Upper lobe of right lung (tissue), 1 donor: ENCODE measurements at regions not wholly inside any gene's neighbourhood (a gene's known extent, or its start where the extent isn't known, plus 50 kb on each side); places are given as distances from the start of the nearest gene placed in this dataset.

Experiments used
- ATAC-seq: fragments of 200-7000 bp; cut with Tn5 transposase; one replicate; pipeline ENCODE4 v1.9.1; 2020; ENCODE audit warnings: mild to moderate bottlenecking, moderate library complexity
- DNase-seq: peaks from one replicate; pipeline ENCODE4 v3.0.0-alpha.2; 2020
- H3K27ac ChIP-seq: fragments of 200-600 bp; one replicate; pipeline ENCODE4 v1.8.0; 2022
- H3K27me3 ChIP-seq: fragments of 200-600 bp; one replicate; pipeline ENCODE4 v1.8.0; 2022; ENCODE audit warnings: mild to moderate bottlenecking
- H3K36me3 ChIP-seq: fragments of 200-600 bp; one replicate; pipeline ENCODE4 v1.8.0; 2022
- H3K4me1 ChIP-seq: fragments of 200-600 bp; one replicate; pipeline ENCODE4 v1.8.0; 2022
- H3K4me3 ChIP-seq: fragments of 200-600 bp; one replicate; pipeline ENCODE4 v1.8.0; 2022; ENCODE audit warnings: mild to moderate bottlenecking
- H3K9me3 ChIP-seq: fragments of 200-600 bp; one replicate; pipeline ENCODE4 v1.8.0; 2022
- intact Hi-C: fragments of 100-400 bp; cut with DNase I; formaldehyde crosslinking; loops from one replicate; pipeline ENCODE4 v1.11.0; 2022
- TF ChIP-seq, protein P1 (sequence below): fragments of 200-600 bp; IDR thresholded peaks from one replicate; pipeline ENCODE4 v1.8.0; 2022; ENCODE audit warnings: antibody characterized with exemption
- donor health status: DM: no; HTN: yes; CAD: no; lungs with severe emphysema.

DNA sequence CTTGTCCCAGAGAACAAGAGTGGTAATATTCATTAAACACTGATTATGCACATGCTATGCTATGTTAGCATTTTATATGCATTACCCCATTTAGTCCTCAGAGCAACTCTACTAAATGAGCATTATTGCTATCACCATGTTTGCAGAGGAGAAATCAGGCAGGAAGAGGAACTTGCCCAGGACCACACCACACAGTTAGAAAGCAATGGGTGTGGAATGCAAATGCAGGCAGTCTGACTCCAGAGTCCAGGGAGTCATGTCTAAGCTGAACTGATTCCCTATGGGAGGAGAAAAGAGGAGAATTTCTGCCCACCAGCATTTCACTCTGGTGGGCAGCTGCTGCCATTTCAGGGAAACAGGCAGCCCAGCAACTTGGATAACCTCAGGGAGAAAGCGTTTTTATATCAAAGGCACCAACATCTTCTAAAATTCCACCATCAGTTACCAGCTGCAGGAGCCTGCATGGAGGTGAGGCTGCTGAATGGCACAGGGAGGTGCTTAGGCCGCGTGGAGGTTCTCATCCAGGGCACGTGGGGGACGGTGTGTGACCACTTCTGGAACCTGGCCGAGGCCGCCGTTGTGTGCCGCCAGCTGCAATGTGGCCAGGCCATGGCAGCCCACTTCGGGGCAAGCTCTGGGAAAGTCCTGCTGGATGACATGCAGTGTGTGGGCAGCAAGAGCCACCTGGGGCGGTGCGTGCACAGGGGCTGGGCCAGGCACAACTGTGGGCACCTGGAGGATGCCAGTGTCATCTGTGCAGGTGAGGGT is 68.2 kb upstream of the C10orf120 start:
- intact Hi-C loops: no loop called here
- Histone ChIP-seq H3K36me3 (no peaks in the 10 kb centered on the region), H3K27ac (no peak overlapping the region), H3K9me3 (no peaks in the 10 kb centered on the region), H3K4me3 (no peak overlapping the region), H3K4me1 (no peaks in the 10 kb centered on the region), H3K27me3 (no peaks in the 10 kb centered on the region)
- peak; percentile 14 for ATAC-seq
- DNase-seq: no peak
- TF ChIP-seq, protein P1, sequence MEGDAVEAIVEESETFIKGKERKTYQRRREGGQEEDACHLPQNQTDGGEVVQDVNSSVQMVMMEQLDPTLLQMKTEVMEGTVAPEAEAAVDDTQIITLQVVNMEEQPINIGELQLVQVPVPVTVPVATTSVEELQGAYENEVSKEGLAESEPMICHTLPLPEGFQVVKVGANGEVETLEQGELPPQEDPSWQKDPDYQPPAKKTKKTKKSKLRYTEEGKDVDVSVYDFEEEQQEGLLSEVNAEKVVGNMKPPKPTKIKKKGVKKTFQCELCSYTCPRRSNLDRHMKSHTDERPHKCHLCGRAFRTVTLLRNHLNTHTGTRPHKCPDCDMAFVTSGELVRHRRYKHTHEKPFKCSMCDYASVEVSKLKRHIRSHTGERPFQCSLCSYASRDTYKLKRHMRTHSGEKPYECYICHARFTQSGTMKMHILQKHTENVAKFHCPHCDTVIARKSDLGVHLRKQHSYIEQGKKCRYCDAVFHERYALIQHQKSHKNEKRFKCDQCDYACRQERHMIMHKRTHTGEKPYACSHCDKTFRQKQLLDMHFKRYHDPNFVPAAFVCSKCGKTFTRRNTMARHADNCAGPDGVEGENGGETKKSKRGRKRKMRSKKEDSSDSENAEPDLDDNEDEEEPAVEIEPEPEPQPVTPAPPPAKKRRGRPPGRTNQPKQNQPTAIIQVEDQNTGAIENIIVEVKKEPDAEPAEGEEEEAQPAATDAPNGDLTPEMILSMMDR: no peak

DNA sequence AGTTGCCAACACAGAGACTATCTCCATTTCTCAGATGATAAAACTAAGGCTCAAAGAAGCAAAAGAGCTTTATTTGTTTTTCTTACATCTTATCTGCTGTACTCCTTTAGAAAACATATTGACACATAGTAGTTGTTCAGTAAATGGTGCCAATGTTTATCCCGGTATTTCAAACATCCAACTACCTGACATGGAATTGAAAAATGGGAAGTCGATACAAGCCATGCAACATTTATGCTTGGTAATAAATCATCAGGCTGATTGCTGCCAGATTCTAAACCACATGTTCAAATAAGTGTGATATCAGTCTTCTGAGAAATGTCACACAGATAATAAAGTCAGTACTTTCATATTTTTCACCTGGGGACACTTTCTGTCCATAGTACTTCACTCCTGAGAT is 65.8 kb upstream of the C10orf120 start:
- intact Hi-C loops: no loop called here
- ATAC-seq: no peak
- H3K27me3 ChIP-seq: no peaks in the 10 kb centered on the region
- H3K4me1 ChIP-seq: no peaks in the 10 kb centered on the region
- TF ChIP-seq, protein P1: no peak
- no peak overlapping the region for H3K27ac ChIP-seq
- H3K36me3 ChIP-seq: no peaks in the 10 kb centered on the region
- DNase-seq: no peak
- no peak overlapping the region for H3K4me3 ChIP-seq
- no peaks in the 10 kb centered on the region for H3K9me3 ChIP-seq

GRCh38 chr10:122756656-122757055 is 57.0 kb upstream of the C10orf120 start:
- intact Hi-C loops: no loop called here
- TF ChIP-seq, protein P1: no peak
- Histone ChIP-seq H3K9me3 (no peaks in the 10 kb centered on the region), H3K27ac (no peak overlapping the region), H3K4me3 (no peak overlapping the region), H3K36me3 (no peaks in the 10 kb centered on the region), H3K27me3 (no peaks in the 10 kb centered on the region), H3K4me1 (no peaks in the 10 kb centered on the region)
- DNase-seq: no peak
- peak; percentile 17 for ATAC-seq

- no peaks in the 10 kb centered on the region for H3K4me1 ChIP-seq
- no peaks in the 10 kb centered on the region for H3K27me3 ChIP-seq
- H3K27ac ChIP-seq: no peak overlapping the region
- intact Hi-C loops: no loop called here
- ATAC-seq (no peak), DNase-seq (no peak)
- H3K36me3 ChIP-seq: no peaks in the 10 kb centered on the region
- TF ChIP-seq, protein P1: no peak
- no peak overlapping the region for H3K4me3 ChIP-seq
- H3K9me3 ChIP-seq: no peaks in the 10 kb centered on the region
These were observed 55.0 kb upstream of the C10orf120 start for GRCh38 chr10:122754491-122755235.

GRCh38 chr10:122749886-122750285 is 50.2 kb upstream of the C10orf120 start:
- intact Hi-C loops: no loop called here
- no peaks in the 10 kb centered on the region for H3K27me3 ChIP-seq
- no peaks in the 10 kb centered on the region for H3K4me1 ChIP-seq
- no peak overlapping the region for H3K4me3 ChIP-seq
- TF ChIP-seq, protein P1: no peak
- DNase-seq: no peak
- no peak for ATAC-seq
- no peak overlapping the region for H3K27ac ChIP-seq
- H3K36me3 ChIP-seq: no peaks in the 10 kb centered on the region
- no peaks in the 10 kb centered on the region for H3K9me3 ChIP-seq
